CD4-positive, alpha-beta memory T cell (primary cell): ENCODE measurements at regions not wholly inside any gene's neighbourhood (a gene's known extent, or its start where the extent isn't known, plus 50 kb on each side); places are given as distances from the start of the nearest gene placed in this dataset.

Experiments
- CTCF ChIA-PET: fragments of 350-600 bp; sonication (Branson Sonifier 250); formaldehyde crosslinking; loops from one replicate; lab custom pipeline; 2021; ENCODE audit warnings: inconsistent platforms; ENCODE audit not compliant: partially characterized antibody; lab: Charles Lee
- POLR2A ChIA-PET: fragments of 350-600 bp; sonication (Branson Sonifier 250); formaldehyde crosslinking; loops from one replicate; lab custom pipeline; 2021; ENCODE audit not compliant: partially characterized antibody; lab: Charles Lee
- DNase-seq, 5 donors: peaks; one replicate each; pipeline versions ENCODE4 v3.0.0 to v3.0.0-alpha.2; 2020 to 2022; ENCODE audit warnings: mixed read lengths in 1 of 5
- H3K27ac ChIP-seq: one replicate; pipeline ENCODE4 v1.7.0; 2013; ENCODE audit warnings: low read depth, low read length
- H3K27me3 ChIP-seq: 2 replicates; pipeline ENCODE4 v1.7.0; 2013; ENCODE audit warnings: mild to moderate bottlenecking, low read length, moderate library complexity; ENCODE audit not compliant: insufficient read depth
- H3K36me3 ChIP-seq: 2 replicates; pipeline ENCODE4 v1.7.0; 2013; ENCODE audit warnings: mild to moderate bottlenecking, low read length, moderate library complexity; ENCODE audit not compliant: insufficient read depth
- H3K4me1 ChIP-seq: 2 replicates; pipeline ENCODE4 v1.7.0; 2013; ENCODE audit warnings: mild to moderate bottlenecking, low read length, moderate library complexity; ENCODE audit not compliant: insufficient read depth
- H3K4me3 ChIP-seq, 2 donors: one replicate each; pipeline ENCODE4 v1.7.0; 2013; ENCODE audit warnings: low read length in 2 of 2, mild to moderate bottlenecking in 1 of 2
- H3K9me3 ChIP-seq, 2 donors: one replicate each; pipeline ENCODE4 v1.7.0; 2013; ENCODE audit warnings: low read length in 2 of 2, control low read depth in 1 of 2; ENCODE audit not compliant: control insufficient read depth in 1 of 2
- H3K27ac Mint-ChIP-seq, 7 donors: one replicate each; pipeline ENCODE4 v1.8.0; 2020 to 2021; ENCODE audit warnings: mixed read lengths in 7 of 7, mild to moderate bottlenecking in 6 of 7, inconsistent platforms in 3 of 7, moderate library complexity in 3 of 7
- H3K27me3 Mint-ChIP-seq, 2 donors: one replicate each; pipeline ENCODE4 v1.8.0; 2020 to 2021; ENCODE audit warnings: mixed read lengths in 2 of 2
- H3K36me3 Mint-ChIP-seq, 2 donors: one replicate each; pipeline ENCODE4 v1.8.0; 2020 to 2021; ENCODE audit warnings: mixed read lengths in 2 of 2, inconsistent platforms in 1 of 2, mild to moderate bottlenecking in 1 of 2
- H3K4me1 Mint-ChIP-seq, 4 donors: one replicate each; pipeline ENCODE4 v1.8.0; 2020 to 2021; ENCODE audit warnings: mixed read lengths in 4 of 4, mild to moderate bottlenecking in 1 of 4
- H3K4me3 Mint-ChIP-seq, 8 donors: one replicate each; pipeline ENCODE4 v1.8.0; 2020 to 2021; ENCODE audit warnings: mixed read lengths in 8 of 8, mild to moderate bottlenecking in 7 of 8, moderate library complexity in 6 of 8, inconsistent platforms in 3 of 8
- H3K9me3 Mint-ChIP-seq, 8 donors: one replicate each; pipeline ENCODE4 v1.8.0; 2020 to 2021; ENCODE audit warnings: mixed read lengths in 8 of 8, mild to moderate bottlenecking in 5 of 8, inconsistent platforms in 3 of 8, moderate library complexity in 1 of 8
- intact Hi-C: fragments of 100-400 bp; cut with micrococcal nuclease; formaldehyde crosslinking; loops from one replicate; pipeline ENCODE4 v1.15.1; 2023

DNA sequence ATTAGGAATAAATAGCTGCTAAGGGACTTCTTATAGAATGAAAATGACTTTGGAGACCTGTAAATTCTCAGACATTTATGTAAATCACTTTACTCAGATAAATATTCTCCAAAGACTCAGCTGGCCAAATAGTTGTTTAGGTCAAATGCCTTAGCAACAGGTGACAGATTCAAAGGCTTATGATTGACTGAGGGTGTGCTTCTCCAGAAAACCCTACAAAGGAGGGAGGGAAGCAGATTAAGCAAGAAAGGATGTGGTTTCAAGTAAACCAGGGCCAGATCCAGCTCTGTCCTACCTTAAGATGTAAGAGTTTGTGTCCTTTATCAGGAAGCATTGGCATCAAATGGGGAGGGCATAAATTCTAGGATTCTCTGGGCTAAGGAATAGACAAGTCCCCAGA is 433.0 kb downstream of the TLE1 start:
- Histone ChIP-seq H3K9me3 (no peaks in the 10 kb centered on the region), H3K27ac (no peak overlapping the region), H3K27me3 (no peaks in the 10 kb centered on the region), H3K4me1 (no peaks in the 10 kb centered on the region), H3K4me3 (no peak overlapping the region), H3K36me3 (no peaks in the 10 kb centered on the region)
- H3K27ac Mint-ChIP-seq = no peak overlapping the region
- no peak for DNase-seq
- ChIA-PET POLR2A (no interaction called here), CTCF (no interaction called here)
- H3K36me3 Mint-ChIP-seq = no peaks in the 10 kb centered on the region
- H3K27me3 Mint-ChIP-seq = no peaks in the 10 kb centered on the region
- H3K4me3 Mint-ChIP-seq = no peak overlapping the region
- no peaks in the 10 kb centered on the region for H3K4me1 Mint-ChIP-seq
- intact Hi-C loops = no loop called here
- H3K9me3 Mint-ChIP-seq = peaks cover 3 to 16% (median 9%) of the 10 kb centered on the region in 8 donors

DNA sequence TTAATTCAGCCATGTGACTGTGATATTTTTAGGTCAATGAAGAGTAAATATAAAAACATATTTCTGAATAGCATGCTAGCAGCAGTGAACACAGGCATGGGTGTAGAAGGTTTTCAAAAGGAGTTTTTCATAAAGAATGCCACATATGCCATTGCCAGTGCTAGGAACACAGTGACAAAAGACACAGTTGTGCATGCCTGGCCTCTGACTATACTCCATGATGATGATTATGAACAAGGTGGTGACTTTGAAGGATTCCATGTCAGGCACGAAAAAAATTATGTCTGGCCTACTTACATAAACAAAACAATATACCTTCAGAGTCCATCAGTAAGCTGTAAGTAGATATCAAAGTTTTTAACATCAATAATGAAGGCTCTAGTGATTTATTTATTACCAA is 438.7 kb downstream of the TLE1 start:
- Histone ChIP-seq H3K36me3 (no peaks in the 10 kb centered on the region), H3K4me3 (no peak overlapping the region), H3K4me1 (no peaks in the 10 kb centered on the region), H3K27ac (no peak overlapping the region), H3K9me3 (no peaks in the 10 kb centered on the region), H3K27me3 (no peaks in the 10 kb centered on the region)
- ChIA-PET POLR2A (no interaction called here), CTCF (no interaction called here)
- intact Hi-C loops = no loop called here
- no peaks in the 10 kb centered on the region for H3K27me3 Mint-ChIP-seq
- no peaks in the 10 kb centered on the region for H3K4me1 Mint-ChIP-seq
- DNase-seq = no peak
- peaks cover 0 to 12% (median 2%) of the 10 kb centered on the region in 8 donors for H3K9me3 Mint-ChIP-seq
- no peaks in the 10 kb centered on the region for H3K36me3 Mint-ChIP-seq
- no peak overlapping the region for H3K4me3 Mint-ChIP-seq
- H3K27ac Mint-ChIP-seq = no peak overlapping the region

DNA sequence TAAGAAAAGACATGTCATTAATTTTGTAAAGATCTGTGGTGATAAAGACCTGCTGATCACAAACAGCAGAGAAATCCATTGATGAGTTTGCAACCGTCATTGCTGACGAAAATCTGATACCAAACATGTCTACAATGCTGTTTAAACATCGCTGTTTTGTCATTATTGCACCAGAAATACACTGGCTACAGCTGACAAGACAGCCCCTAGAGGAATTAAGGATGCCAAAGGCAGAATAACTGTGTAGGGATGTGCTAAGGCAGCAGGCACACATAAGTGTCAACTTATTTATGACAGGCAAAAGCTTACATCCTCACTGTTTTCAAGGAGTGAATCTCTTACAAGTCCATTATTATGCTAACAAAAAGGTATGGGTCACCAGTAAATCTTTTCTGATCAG is 439.3 kb downstream of the TLE1 start:
- H3K36me3 Mint-ChIP-seq = no peaks in the 10 kb centered on the region
- no peak for DNase-seq
- H3K4me1 Mint-ChIP-seq = no peaks in the 10 kb centered on the region
- POLR2A ChIA-PET = no interaction called here
- H3K27me3 ChIP-seq = no peaks in the 10 kb centered on the region
- peaks cover 0 to 12% (median 2%) of the 10 kb centered on the region in 8 donors for H3K9me3 Mint-ChIP-seq
- H3K4me1 ChIP-seq = no peaks in the 10 kb centered on the region
- no peak overlapping the region for H3K27ac ChIP-seq
- intact Hi-C loops = no loop called here
- H3K27ac Mint-ChIP-seq = no peak overlapping the region
- H3K4me3 Mint-ChIP-seq = no peak overlapping the region
- no peak overlapping the region for H3K4me3 ChIP-seq
- CTCF ChIA-PET = no interaction called here
- H3K9me3 ChIP-seq = no peaks in the 10 kb centered on the region
- no peaks in the 10 kb centered on the region for H3K36me3 ChIP-seq
- no peaks in the 10 kb centered on the region for H3K27me3 Mint-ChIP-seq

DNA sequence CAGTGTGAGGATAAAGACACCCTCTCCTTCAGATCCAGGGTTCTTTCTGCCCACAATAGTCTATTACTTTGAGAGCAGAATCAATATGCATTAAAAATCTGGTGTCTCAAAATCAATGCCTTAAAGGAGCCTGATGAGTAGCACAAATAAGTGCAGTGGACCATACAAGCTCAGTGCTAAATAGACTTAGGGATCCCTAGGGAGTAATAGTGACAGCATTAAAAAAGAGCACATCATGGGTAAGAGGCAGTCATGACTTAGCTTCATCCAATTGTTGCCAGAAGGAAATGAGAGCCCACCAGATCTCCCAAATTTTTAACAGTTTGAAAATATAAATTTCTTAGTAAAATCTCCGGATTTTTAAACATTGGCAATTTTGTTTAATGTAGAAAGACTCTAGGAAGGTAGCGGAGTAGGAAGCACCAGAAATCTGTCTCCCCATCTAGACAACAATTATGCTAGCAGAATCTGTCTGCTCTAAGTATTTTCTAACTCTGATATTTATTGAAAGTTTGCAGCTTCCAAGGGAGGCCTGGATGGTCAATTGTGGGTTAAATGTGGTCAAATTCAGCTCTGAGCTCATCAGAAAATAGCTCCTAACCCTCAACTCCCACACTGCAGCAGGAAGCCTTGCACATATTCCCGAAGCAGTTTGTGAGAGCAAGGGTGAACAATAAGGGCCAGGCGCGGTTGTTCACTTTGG is 443.9 kb downstream of the TLE1 start:
- H3K27ac Mint-ChIP-seq = no peak overlapping the region
- no peak overlapping the region for H3K4me3 Mint-ChIP-seq
- peaks cover 0 to 9% (median under 1%) of the 10 kb centered on the region in 8 donors for H3K9me3 Mint-ChIP-seq
- ChIA-PET CTCF (no interaction called here), POLR2A (no interaction called here)
- Histone ChIP-seq H3K9me3 (no peaks in the 10 kb centered on the region), H3K27me3 (no peaks in the 10 kb centered on the region), H3K36me3 (no peaks in the 10 kb centered on the region), H3K4me1 (no peaks in the 10 kb centered on the region), H3K27ac (no peak overlapping the region), H3K4me3 (no peak overlapping the region)
- no peak for DNase-seq
- H3K4me1 Mint-ChIP-seq = no peaks in the 10 kb centered on the region
- H3K36me3 Mint-ChIP-seq = no peaks in the 10 kb centered on the region
- intact Hi-C loops = no loop called here
- no peaks in the 10 kb centered on the region for H3K27me3 Mint-ChIP-seq

DNA sequence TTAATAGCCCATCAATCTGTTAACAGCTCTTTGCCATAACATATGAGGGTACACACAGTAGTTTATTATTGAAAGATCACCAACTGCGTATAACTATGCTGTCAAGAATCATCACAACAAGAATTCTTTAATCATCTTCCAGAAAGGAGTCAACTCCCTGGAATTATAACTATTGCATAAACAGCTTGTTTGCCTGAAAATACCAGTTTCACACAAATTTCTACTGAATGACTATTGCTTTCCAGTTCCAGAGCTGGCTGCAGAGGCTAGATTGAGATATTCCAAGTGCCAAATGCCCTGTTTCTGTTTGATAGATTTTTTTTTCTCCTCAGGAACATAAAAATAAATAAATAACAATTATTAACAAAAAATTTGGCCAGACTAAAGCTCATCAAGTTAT is 444.7 kb downstream of the TLE1 start:
- intact Hi-C loops = no loop called here
- POLR2A ChIA-PET = no interaction called here

DNA sequence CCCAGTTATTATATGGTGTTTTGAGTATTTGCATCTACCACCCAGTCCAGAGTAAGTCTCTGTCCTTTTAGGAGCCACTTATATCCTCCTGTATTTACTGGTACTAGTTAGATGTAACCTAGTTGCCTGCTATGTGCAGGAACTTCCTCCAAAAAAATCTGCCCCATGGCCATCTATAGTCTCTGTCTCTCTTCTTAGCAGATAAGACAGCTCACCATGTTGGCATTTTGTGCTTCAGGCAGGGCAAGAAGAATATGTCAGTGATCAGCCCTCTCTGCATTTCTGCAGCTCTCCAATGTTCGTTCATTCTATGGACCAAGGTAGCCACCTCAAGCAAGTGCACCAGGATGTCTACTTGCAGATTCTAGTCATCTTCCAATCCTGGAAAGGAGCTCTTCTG is 446.5 kb downstream of the TLE1 start:
- Histone ChIP-seq H3K27me3 (no peaks in the 10 kb centered on the region), H3K4me3 (no peak overlapping the region), H3K9me3 (no peaks in the 10 kb centered on the region), H3K36me3 (no peaks in the 10 kb centered on the region), H3K4me1 (no peaks in the 10 kb centered on the region), H3K27ac (no peak overlapping the region)
- Mint-ChIP-seq H3K9me3 (peaks cover 0 to 5% (median 2%) of the 10 kb centered on the region in 8 donors), H3K4me1 (no peaks in the 10 kb centered on the region), H3K4me3 (no peak overlapping the region), H3K36me3 (no peaks in the 10 kb centered on the region), H3K27me3 (no peaks in the 10 kb centered on the region), H3K27ac (no peak overlapping the region)
- intact Hi-C loops = no loop called here
- ChIA-PET POLR2A (no interaction called here), CTCF (no interaction called here)
- DNase-seq = no peak

More for the DNA sequence above, 444.7 kb downstream of the TLE1 start:
- no peaks in the 10 kb centered on the region for H3K9me3 ChIP-seq
- no peaks in the 10 kb centered on the region for H3K36me3 ChIP-seq
- no peak overlapping the region for H3K4me3 ChIP-seq
- peaks cover 0 to 5% (median 1%) of the 10 kb centered on the region in 8 donors for H3K9me3 Mint-ChIP-seq
- no peak overlapping the region for H3K4me3 Mint-ChIP-seq
- no peaks in the 10 kb centered on the region for H3K27me3 Mint-ChIP-seq
- H3K27ac ChIP-seq = no peak overlapping the region
- H3K4me1 ChIP-seq = no peaks in the 10 kb centered on the region
- H3K27ac Mint-ChIP-seq = no peak overlapping the region
- no peaks in the 10 kb centered on the region for H3K4me1 Mint-ChIP-seq
- DNase-seq = no peak
- H3K36me3 Mint-ChIP-seq = no peaks in the 10 kb centered on the region
- H3K27me3 ChIP-seq = no peaks in the 10 kb centered on the region
- CTCF ChIA-PET = no interaction called here

DNA sequence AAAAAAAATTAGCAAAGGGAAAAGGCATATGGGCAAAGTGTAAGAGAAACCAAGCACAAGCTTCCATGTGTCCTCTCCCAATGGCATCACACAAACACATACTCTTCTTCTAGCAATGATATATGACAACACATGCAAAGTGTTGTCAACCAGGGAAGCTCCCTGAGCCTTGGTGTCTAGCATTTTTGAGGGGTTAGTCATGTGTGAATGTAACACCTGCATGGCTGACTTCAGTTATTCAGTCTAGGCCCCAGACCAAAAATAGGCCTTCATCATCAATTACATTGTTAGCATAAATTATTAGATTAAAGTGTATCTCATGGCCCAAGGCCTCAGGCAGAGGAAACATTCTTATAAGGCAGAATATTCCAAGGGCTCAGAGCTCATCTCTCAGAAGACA is 450.0 kb downstream of the TLE1 start:
- intact Hi-C loops = no loop called here
- Histone ChIP-seq H3K36me3 (no peaks in the 10 kb centered on the region), H3K27me3 (no peaks in the 10 kb centered on the region), H3K4me1 (no peaks in the 10 kb centered on the region), H3K9me3 (no peaks in the 10 kb centered on the region), H3K4me3 (no peak overlapping the region), H3K27ac (no peak overlapping the region)
- CTCF ChIA-PET = no interaction called here
- POLR2A ChIA-PET = no interaction called here
- H3K4me3 Mint-ChIP-seq = no peak overlapping the region
- H3K9me3 Mint-ChIP-seq = peaks cover 0 to 5% (median 3%) of the 10 kb centered on the region in 8 donors
- H3K36me3 Mint-ChIP-seq = no peaks in the 10 kb centered on the region
- H3K27ac Mint-ChIP-seq = no peak overlapping the region
- H3K27me3 Mint-ChIP-seq = no peaks in the 10 kb centered on the region
- H3K4me1 Mint-ChIP-seq = no peaks in the 10 kb centered on the region
- DNase-seq = no peak
